GM11168 (cell line): ENCODE measurements at regions not wholly inside any gene's neighbourhood (a gene's known extent, or its start where the extent isn't known, plus 50 kb on each side); places are given as distances from the start of the nearest gene placed in this dataset.

Source experiments
- in situ Hi-C: fragments of 300-500 bp; cut with MboI; formaldehyde crosslinking; loops from one replicate; pipeline ENCODE4 v1.12.0; 2022; ENCODE audit warnings: low sequenced_read_pairs; ENCODE audit not compliant: unreplicated experiment

- in situ Hi-C loops, result no loop called here
Observed at GRCh38 chr16:86013867-86014266, 114.9 kb downstream of the IRF8 start.

GRCh38 chr16:86015606-86016005 is 116.6 kb downstream of the IRF8 start:
- in situ Hi-C loops, result loop anchor here (5.0 kb wide), 1 partner anchor 193 kb away; no protein-coding TSS in a partner anchor

GRCh38 chr16:86016201-86016965 is 117.4 kb downstream of the IRF8 start:
- in situ Hi-C loops, result loop anchor here (5.0 kb wide), 1 partner anchor 194 kb away; no protein-coding TSS in a partner anchor

- in situ Hi-C loops, result loop anchor here (5.0 kb wide), 1 partner anchor 196 kb away; no protein-coding TSS in a partner anchor
Observed at GRCh38 chr16:86018071-86018470, 119.1 kb downstream of the IRF8 start.

GRCh38 chr16:86018487-86018886 is 119.5 kb downstream of the IRF8 start:
- in situ Hi-C loops, result loop anchor here (5.0 kb wide), 1 partner anchor 196 kb away; no protein-coding TSS in a partner anchor

GRCh38 chr16:86018941-86019340 is 120.0 kb downstream of the IRF8 start:
- in situ Hi-C loops, result loop anchor here (5.0 kb wide), 1 partner anchor 197 kb away; no protein-coding TSS in a partner anchor

- in situ Hi-C loops, result loop anchor here (5.0 kb wide), 1 partner anchor 197 kb away; no protein-coding TSS in a partner anchor
Observed at GRCh38 chr16:86019446-86020047, 120.6 kb downstream of the IRF8 start.

DNA sequence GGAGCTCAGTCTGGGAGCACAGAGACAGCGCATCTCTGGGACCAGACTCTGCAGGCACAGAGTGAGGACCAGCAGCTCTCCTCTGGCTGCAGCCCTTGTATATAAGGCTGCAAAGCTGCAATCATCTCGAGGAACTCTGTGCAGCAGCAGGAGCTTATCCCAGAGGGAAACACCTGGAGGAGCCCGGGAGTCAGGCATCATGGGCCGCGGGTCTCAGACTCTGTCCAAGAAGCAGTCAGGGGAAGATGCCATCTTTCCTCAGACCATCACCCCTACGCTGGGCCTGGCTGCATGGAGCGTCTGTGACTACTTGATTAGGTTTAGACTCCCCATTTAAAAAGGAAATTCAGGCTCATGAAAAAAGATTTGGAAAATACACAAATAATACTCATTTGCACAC is 122.0 kb downstream of the IRF8 start:
- in situ Hi-C loops, result no loop called here

DNA sequence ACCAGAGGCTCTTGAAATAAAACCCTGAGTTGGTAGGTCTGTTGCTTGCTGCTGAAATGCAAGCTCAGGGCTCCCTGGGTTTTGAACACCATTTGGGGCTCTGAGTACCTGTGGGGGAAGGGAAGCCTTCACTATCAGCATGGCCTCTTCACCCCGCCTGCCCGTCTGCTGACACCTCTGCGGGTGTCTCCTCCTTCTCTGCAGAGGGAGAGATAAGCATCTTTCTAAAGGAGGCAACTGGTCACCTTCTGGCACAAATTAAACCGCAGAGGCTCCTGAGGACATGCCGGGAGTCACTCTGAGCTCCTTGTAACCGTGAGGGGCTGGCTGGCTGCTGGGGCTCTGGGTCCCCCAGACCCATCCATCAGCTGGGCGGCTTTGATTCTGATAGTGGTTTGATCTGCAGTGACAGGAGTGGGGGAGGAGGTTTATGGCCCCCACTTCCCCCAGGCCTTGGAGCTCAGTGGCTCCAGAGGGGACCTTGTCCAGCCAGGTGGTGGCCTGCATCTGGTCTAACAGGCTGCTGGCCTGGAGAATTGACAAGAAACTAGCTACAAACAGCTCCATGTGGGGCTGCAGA is 123.5 kb downstream of the IRF8 start:
- in situ Hi-C loops, result no loop called here

DNA sequence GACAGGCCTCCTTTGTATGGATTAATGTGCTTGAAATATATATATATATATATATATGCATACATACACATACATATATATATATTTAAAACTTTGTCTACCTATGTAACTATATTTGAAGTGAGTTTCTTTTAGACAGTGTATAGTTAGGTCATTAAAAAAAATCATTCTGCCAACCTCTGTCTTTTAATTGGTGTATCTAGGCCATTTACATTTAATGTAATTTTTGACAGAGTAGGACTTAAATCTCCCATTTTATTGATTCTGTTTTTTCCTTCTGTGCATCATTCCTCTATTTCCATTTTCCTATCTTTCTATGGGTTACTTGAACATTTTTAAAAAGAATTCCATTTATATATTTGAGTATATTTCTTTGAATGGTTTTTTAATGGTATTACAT is 125.2 kb downstream of the IRF8 start:
- in situ Hi-C loops, result no loop called here

DNA sequence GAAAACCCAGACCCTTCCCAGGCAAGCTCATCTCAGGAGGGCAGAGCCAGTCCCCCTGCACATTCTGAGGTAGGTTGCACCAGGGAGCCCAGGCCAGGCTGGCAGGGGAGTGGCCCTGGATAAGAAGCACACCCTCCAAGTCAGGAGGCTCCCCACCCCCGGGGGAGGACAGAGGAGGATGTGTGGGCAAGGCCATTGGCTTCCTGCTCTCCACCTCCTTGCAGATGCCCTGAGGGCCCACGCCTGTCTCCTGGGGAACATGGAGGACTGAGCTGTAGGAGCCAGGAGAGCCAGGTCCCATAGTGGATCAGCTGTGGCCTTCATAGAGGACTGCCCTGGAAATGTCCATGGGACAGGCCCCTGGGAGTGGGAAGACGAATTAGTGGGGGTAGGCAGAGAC is 126.7 kb downstream of the IRF8 start:
- in situ Hi-C loops, result no loop called here

- in situ Hi-C loops, result no loop called here
Observed at GRCh38 chr16:86026171-86026910, 127.4 kb downstream of the IRF8 start.

DNA sequence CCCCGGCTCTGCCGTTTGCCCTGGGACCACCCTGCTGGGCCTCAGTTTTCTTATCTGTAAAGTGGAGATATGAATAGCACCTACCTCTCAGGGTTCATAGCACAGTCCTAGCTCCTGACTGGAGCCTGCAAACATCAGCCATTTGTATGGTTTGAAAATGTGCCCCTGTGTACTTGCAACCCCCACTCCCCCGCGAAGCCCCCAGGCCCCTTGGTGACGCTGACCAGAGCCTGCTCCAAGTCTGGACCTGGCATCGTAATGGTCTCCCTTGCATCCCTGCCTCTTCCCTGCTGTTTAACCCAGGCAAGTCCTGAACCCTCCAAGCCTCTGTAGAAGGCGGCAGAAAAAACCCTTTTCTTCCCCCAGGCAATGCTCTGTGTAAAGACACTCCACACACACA is 128.0 kb downstream of the IRF8 start:
- in situ Hi-C loops, result no loop called here

DNA sequence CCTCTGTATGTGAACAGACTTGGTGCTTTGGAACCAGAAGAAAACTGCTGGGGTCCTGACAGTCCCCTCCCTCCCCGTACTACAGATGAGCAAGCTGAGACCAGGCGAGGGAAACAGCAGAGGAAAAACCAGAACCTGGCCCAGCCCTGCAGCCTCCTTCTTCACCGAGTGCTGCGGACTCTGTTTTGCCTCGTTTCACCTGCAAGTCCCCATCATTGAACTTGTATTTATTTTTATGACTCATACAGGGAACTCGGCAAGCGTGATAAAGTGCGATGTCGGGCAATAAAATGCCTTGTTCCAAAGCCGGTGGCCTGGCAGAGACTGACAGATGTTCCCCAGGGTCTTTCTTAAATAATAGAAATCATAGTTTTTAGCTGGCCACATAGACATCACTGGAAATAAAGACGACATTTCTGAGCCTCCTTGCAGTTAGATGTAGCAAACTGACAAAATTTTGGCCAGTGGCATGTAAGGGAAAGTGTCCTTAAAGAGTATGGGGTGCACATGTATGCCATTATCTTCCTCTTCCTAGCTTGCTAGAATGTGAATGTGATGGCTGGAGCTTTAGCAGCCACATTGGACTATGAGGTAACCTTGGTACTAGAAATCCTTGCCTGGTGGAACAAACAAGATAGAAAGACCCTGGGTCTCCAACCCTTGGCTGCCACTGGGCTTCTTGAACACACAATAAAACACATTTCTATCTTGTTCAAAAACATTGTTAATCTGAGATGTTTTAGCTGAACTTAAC is 128.6 kb downstream of the IRF8 start:
- in situ Hi-C loops, result no loop called here

DNA sequence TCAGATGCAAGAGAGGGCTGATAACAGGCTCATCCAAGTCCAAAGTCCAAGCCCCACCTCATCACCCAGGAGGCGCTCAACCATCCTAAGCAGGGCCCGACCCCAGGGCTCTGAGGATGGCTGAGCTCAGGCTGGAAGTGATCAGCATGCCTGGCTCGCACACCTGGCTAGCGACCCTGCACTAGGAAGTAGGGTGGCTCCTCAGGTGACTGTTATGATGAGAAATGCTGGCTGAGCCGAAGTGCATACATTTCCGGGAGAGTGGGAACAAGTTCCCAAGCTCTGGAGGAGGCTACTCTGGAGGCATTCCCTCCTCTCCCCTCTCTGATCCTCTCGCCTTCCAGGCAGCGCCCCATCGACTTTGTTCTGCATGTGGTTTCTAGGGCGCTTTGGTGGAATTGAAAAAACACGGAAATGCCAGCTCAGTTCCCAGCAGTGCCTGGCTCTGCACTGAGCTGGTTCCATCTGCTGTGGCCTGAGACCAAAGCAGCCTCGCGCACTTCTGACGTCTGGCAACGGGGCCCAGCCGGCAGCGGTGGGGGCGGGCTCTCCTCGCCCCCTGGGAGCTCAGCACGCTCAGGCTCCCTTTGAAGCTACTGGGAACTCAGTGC is 130.3 kb downstream of the IRF8 start:
- in situ Hi-C loops, result no loop called here

DNA sequence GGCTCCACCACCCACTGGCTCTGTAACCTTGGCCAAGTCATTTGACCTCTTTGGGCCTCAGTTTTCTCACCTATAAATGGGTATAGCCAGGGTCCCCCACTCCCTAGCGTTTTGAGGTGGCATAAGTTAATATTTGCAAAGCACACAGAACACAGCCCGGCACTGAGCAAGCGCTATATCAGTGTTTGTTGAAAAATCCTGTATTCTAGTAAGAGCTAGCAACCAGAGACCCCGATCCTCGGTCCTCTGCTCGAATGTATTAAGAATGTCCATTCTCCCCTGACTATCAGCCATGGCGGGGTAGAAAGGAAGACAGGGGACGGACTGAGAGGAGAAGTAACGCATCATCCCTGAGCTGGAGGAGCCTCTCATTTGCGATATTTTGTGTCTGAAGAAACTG is 131.2 kb downstream of the IRF8 start:
- in situ Hi-C loops, result no loop called here

GRCh38 chr16:86031141-86031678 is 132.2 kb downstream of the IRF8 start:
- in situ Hi-C loops, result no loop called here

DNA sequence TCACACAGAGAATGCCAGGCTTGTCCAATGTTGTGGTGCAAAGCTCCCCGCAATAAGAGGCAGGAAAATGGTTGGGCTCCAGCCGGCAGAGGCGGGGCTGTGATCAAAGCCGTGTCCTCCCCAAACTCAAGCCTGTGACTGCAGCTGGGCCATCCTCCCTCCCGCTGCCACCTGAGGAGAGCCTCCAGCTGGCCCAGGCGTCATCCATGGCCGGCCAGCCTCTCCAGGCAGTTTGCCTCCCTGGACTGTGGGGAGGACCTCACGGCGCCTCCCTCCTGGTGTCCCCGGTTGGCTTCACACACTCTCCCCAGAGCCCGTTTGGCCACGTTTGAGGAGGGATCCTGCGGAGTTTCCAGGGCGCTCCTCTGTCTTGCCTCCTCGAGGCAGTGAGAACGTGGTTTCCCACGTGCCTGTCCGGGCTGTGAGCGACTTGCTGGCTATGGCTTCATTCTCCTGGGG is 134.1 kb downstream of the IRF8 start:
- in situ Hi-C loops, result no loop called here

- in situ Hi-C loops, result no loop called here
Observed at GRCh38 chr16:86033971-86034370, 135.0 kb downstream of the IRF8 start.
